Suprapubic skin (tissue), 4 donors: ENCODE measurements at regions not wholly inside any gene's neighbourhood (a gene's known extent, or its start where the extent isn't known, plus 50 kb on each side); places are given as distances from the start of the nearest gene placed in this dataset.

Source experiments
- DNase-seq, 2 donors: peaks; one replicate each; pipeline ENCODE4 v3.0.0-alpha.2; 2019; ENCODE audit warnings: low spot score in 2 of 2
- H3K27ac ChIP-seq: fragments of 200-600 bp; sonication (generic); one replicate; pipeline ENCODE4 v1.5.1; 2019
- H3K27me3 ChIP-seq: fragments of 200-600 bp; sonication (generic); one replicate; pipeline ENCODE4 v1.5.1; 2019
- H3K36me3 ChIP-seq: fragments of 200-600 bp; sonication (generic); one replicate; pipeline ENCODE4 v1.5.1; 2019
- H3K4me1 ChIP-seq: fragments of 200-600 bp; sonication (generic); one replicate; pipeline ENCODE4 v1.5.1; 2019
- H3K4me3 ChIP-seq: fragments of 200-600 bp; sonication (generic); one replicate; pipeline ENCODE4 v1.5.1; 2019; ENCODE audit warnings: mild to moderate bottlenecking
- H3K9me3 ChIP-seq: fragments of 200-600 bp; sonication (generic); one replicate; pipeline ENCODE4 v1.5.1; 2019
- CTCF ChIP-seq, 2 donors: fragments of 200-600 bp in 1 of 2; fragments of 450-650 bp in 1 of 2; sonication (generic) in 1 of 2; IDR thresholded peaks; one replicate each; pipeline ENCODE4 v1.5.1; 2016 to 2019; ENCODE audit warnings: antibody characterized with exemption in 2 of 2, mild to moderate bottlenecking in 1 of 2, moderate library complexity in 1 of 2
- EP300 ChIP-seq: sonication (generic); formaldehyde crosslinking; IDR thresholded peaks from one replicate; pipeline ENCODE4 v1.6.1; 2017; ENCODE audit warnings: antibody characterized with exemption
- POLR2A ChIP-seq, 2 donors: fragments of 450-650 bp; IDR thresholded peaks; one replicate each; pipeline ENCODE4 v1.6.1; 2017; ENCODE audit warnings: antibody characterized with exemption in 2 of 2, mild to moderate bottlenecking in 2 of 2, moderate library complexity in 2 of 2
- POLR2AphosphoS5 ChIP-seq, 3 donors: sonication (generic); formaldehyde crosslinking; IDR thresholded peaks; one replicate each; pipeline ENCODE4 v1.6.1; 2017; ENCODE audit warnings: antibody characterized with exemption in 3 of 3
- WGBS: methylation state at CpG from one replicate; pipeline ENCODE4 v1.1.5; 2018; 5-methylcytosine and 5-hydroxymethylcytosine counted together

GRCh38 chr5:179487145-179487544, 63.2 kb upstream of the RUFY1 start:
- no peaks in the 10 kb centered on the region for H3K27me3 ChIP-seq
- peaks cover 3% of the 10 kb centered on the region for H3K4me1 ChIP-seq
- H3K27ac ChIP-seq: no peak overlapping the region
- no peaks in the 10 kb centered on the region for H3K36me3 ChIP-seq
- no peaks in the 10 kb centered on the region for H3K9me3 ChIP-seq
- DNase-seq: no peak
- WGBS: 89% methylated on average over 8 of the region's 8 CpGs
- TF ChIP-seq POLR2AphosphoS5 (IDR thresholded peaks at IDR 0.05) (no peak), CTCF (IDR thresholded peaks at IDR 0.05) (no peak), EP300 (no peak), POLR2A (IDR thresholded peaks at IDR 0.05) (no peak)
- H3K4me3 ChIP-seq: no peak overlapping the region

GRCh38 chr5:179486596-179487051, 63.7 kb upstream of the RUFY1 start:
- TF ChIP-seq CTCF (IDR thresholded peaks at IDR 0.05) (no peak), POLR2A (IDR thresholded peaks at IDR 0.05) (no peak), EP300 (no peak), POLR2AphosphoS5 (IDR thresholded peaks at IDR 0.05) (no peak)
- Histone ChIP-seq H3K36me3 (no peaks in the 10 kb centered on the region), H3K27me3 (no peaks in the 10 kb centered on the region), H3K4me3 (no peak overlapping the region), H3K27ac (no peak overlapping the region), H3K9me3 (no peaks in the 10 kb centered on the region), H3K4me1 (peaks cover 3% of the 10 kb centered on the region)
- no peak for DNase-seq
- WGBS: 83% methylated on average over 12 of the region's 16 CpGs

- Histone ChIP-seq H3K9me3 (no peaks in the 10 kb centered on the region), H3K36me3 (no peaks in the 10 kb centered on the region), H3K4me3 (no peak overlapping the region), H3K4me1 (peaks cover 3% of the 10 kb centered on the region), H3K27me3 (no peaks in the 10 kb centered on the region), H3K27ac (no peak overlapping the region)
- WGBS: 84% methylated on average over 9 of the region's 13 CpGs
- DNase-seq: no peak
- TF ChIP-seq EP300 (no peak), POLR2AphosphoS5 (IDR thresholded peaks at IDR 0.05) (no peak), CTCF (IDR thresholded peaks at IDR 0.05) (no peak), POLR2A (IDR thresholded peaks at IDR 0.05) (no peak)
These were observed 64.3 kb upstream of the RUFY1 start for GRCh38 chr5:179485845-179486575.

- TF ChIP-seq POLR2A (IDR thresholded peaks at IDR 0.05) (no peak), EP300 (no peak), POLR2AphosphoS5 (IDR thresholded peaks at IDR 0.05) (no peak), CTCF (IDR thresholded peaks at IDR 0.05) (no peak)
- no peaks in the 10 kb centered on the region for H3K36me3 ChIP-seq
- WGBS: 90% methylated on average over 7 of the region's 7 CpGs
These were observed 65.6 kb upstream of the RUFY1 start for GRCh38 chr5:179484761-179485160.

GRCh38 chr5:179484201-179484600, 66.2 kb upstream of the RUFY1 start:
- 66% methylated on average over 6 of the region's 6 CpGs for WGBS
- H3K27me3 ChIP-seq: no peaks in the 10 kb centered on the region
- TF ChIP-seq CTCF (IDR thresholded peaks at IDR 0.05) (no peak), POLR2A (IDR thresholded peaks at IDR 0.05) (no peak), EP300 (no peak), POLR2AphosphoS5 (IDR thresholded peaks at IDR 0.05) (no peak)
- H3K4me1 ChIP-seq: peaks cover 3% of the 10 kb centered on the region
- no peaks in the 10 kb centered on the region for H3K36me3 ChIP-seq
- no peak overlapping the region for H3K4me3 ChIP-seq
- DNase-seq: no peak
- H3K27ac ChIP-seq: no peak overlapping the region
- no peaks in the 10 kb centered on the region for H3K9me3 ChIP-seq

More at GRCh38 chr5:179484761-179485160, 65.6 kb upstream of the RUFY1 start:
- no peak overlapping the region for H3K4me3 ChIP-seq
- H3K27me3 ChIP-seq: no peaks in the 10 kb centered on the region
- H3K9me3 ChIP-seq: no peaks in the 10 kb centered on the region
- peaks cover 3% of the 10 kb centered on the region for H3K4me1 ChIP-seq
- no peak for DNase-seq
- no peak overlapping the region for H3K27ac ChIP-seq
